A673 (cell line): ENCODE measurements at regions not wholly inside any gene's neighbourhood (a gene's known extent, or its start where the extent isn't known, plus 50 kb on each side); places are given as distances from the start of the nearest gene placed in this dataset.

Experiments used
- BruUV-seq: library from RNA; stranded (reverse); fragments of 400-500 nt; replicated peaks from 2 replicates; lab custom pipeline; 2021; lab: Mats Ljungman, UMichigan
- CTCF ChIA-PET: fragments of 300-600 bp; sonication (Branson Sonifier 250); formaldehyde crosslinking; loops from one replicate; lab custom pipeline; 2022; ENCODE audit warnings: antibody characterized with exemption; lab: Charles Lee
- POLR2A ChIA-PET: fragments of 300-600 bp; sonication (Branson Sonifier 250); formaldehyde crosslinking; loops from one replicate; lab custom pipeline; 2022; ENCODE audit warnings: antibody characterized with exemption; ENCODE audit not compliant: low non-redundant PET; lab: Charles Lee
- DNase-seq: peaks from one replicate; pipeline ENCODE4 v3.0.0-alpha.2; 2015; ENCODE audit warnings: low spot score
- H3K27ac ChIP-seq: fragments of 200-600 bp; sonication (generic); 2 replicates; pipeline ENCODE4 v1.5.1; 2016; ENCODE audit warnings: mixed run types, low read depth, mild to moderate bottlenecking, mixed read lengths, antibody characterized with exemption, low read length; ENCODE audit not compliant: poor library complexity, severe bottlenecking
- H3K27me3 ChIP-seq: fragments of 200-600 bp; sonication (generic); replicated peaks from 2 replicates; pipeline ENCODE4 v1.6.1; 2017; ENCODE audit warnings: mixed run types, low read depth, mild to moderate bottlenecking, mixed read lengths, antibody characterized with exemption, low read length; ENCODE audit not compliant: insufficient read depth, poor library complexity
- H3K36me3 ChIP-seq: fragments of 200-600 bp; sonication (generic); 2 replicates; pipeline ENCODE4 v1.6.1; 2016; ENCODE audit warnings: mixed run types, mild to moderate bottlenecking, mixed read lengths, antibody characterized with exemption, low read length; ENCODE audit not compliant: insufficient read depth, poor library complexity, severe bottlenecking
- H3K4me1 ChIP-seq: fragments of 200-600 bp; sonication (generic); 2 replicates; pipeline ENCODE4 v1.6.1; 2017; ENCODE audit warnings: mixed run types, mild to moderate bottlenecking, mixed read lengths, antibody characterized with exemption, low read length; ENCODE audit not compliant: insufficient read depth, poor library complexity, severe bottlenecking
- H3K4me3 ChIP-seq: fragments of 200-600 bp; sonication (generic); 2 replicates; pipeline ENCODE4 v1.5.1; 2016; ENCODE audit warnings: low read depth, mixed run types, mild to moderate bottlenecking, mixed read lengths, low read length; ENCODE audit not compliant: poor library complexity, severe bottlenecking
- H3K9me3 ChIP-seq: fragments of 200-600 bp; sonication (generic); 2 replicates; pipeline ENCODE4 v1.6.1; 2016; ENCODE audit warnings: mixed run types, low read depth, mild to moderate bottlenecking, mixed read lengths, antibody characterized with exemption, low read length; ENCODE audit not compliant: poor library complexity, severe bottlenecking
- CTCF ChIP-seq: fragments of 300-800, 200-600 bp; sonication (generic); conservative IDR thresholded peaks from 2 replicates; pipeline ENCODE4 v1.5.1; 2017; ENCODE audit warnings: low read depth, mild to moderate bottlenecking, antibody characterized with exemption, low read length, moderate library complexity, mixed read lengths
- EZH2 ChIP-seq: fragments of 200-600 bp; sonication (generic); IDR thresholded peaks from 2 replicates; pipeline ENCODE4 v1.6.1; 2017; ENCODE audit warnings: borderline replicate concordance, low read depth, mild to moderate bottlenecking, mixed read lengths, antibody characterized with exemption, low read length; ENCODE audit not compliant: poor library complexity, severe bottlenecking
- intact Hi-C: fragments of 100-400 bp; cut with micrococcal nuclease; formaldehyde crosslinking; loops from one replicate; pipeline ENCODE4 v1.10.0; 2022; ENCODE audit not compliant: unreplicated experiment

DNA sequence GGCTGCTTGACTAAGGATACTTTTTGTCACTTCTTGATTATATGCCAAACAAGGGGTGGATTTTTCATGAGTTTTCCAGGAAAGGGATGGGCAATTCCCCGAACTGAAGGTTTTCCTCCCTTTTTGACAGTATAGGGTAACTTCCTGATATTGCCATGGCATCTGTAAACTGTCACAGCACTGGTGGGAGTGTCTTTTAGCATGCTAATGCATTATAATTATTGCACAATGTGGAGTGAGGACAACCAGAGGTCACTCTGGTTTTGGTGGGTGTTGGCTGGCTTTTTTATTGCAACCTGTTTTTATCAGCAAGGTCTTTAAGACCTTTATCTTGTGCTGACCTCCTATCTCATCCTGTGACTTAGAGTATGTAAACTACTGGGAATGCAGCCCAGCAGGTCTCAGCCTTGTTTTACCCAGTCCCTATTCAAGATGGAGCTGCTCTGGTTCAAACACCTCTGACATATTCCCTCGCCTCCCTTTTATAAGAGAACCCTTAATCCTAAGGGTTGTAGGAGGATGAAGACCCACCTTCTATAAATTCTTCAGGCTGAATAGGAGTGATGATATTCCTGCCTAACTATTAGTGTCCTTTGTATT lies 471.2 kb downstream of the ATP23 start:
- no peak overlapping the region for H3K4me3 ChIP-seq
- ChIA-PET CTCF (no interaction called here), POLR2A (no interaction called here)
- TF ChIP-seq CTCF (no peak), EZH2 (no peak)
- no peaks in the 10 kb centered on the region for H3K9me3 ChIP-seq
- intact Hi-C loops = no loop called here
- H3K27ac ChIP-seq = no peak overlapping the region
- DNase-seq = no peak
- no TSS peak for BruUV-seq
- no peaks in the 10 kb centered on the region for H3K27me3 ChIP-seq
- H3K36me3 ChIP-seq = no peaks in the 10 kb centered on the region
- H3K4me1 ChIP-seq = no peaks in the 10 kb centered on the region

DNA sequence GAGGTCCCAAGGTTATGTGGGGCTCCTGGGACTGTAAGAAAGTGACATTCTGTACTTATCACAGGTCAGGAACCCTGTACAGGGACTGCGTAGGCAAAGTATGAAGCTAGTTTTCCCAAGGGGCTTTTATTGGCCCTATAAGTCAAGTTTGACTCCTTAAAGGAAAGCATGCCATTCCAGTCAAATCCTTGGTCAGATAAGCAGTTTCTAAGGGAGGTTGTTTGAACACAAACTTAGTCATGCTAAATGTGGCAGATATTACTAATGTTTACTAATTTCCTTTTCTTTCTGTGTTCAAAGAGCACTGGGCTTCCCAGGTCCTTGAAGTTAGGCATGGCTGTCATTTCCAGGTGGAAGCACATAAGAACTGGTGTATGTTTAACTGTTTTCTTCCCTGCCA lies 472.4 kb downstream of the ATP23 start:
- Histone ChIP-seq H3K4me3 (no peak overlapping the region), H3K36me3 (no peaks in the 10 kb centered on the region), H3K27me3 (no peaks in the 10 kb centered on the region), H3K9me3 (no peaks in the 10 kb centered on the region), H3K27ac (no peak overlapping the region), H3K4me1 (no peaks in the 10 kb centered on the region)
- DNase-seq = no peak
- ChIA-PET CTCF (no interaction called here), POLR2A (no interaction called here)
- intact Hi-C loops = no loop called here
- TF ChIP-seq EZH2 = no peak
- TF ChIP-seq CTCF = no peak
- BruUV-seq = no TSS peak

GRCh38 chr12:58414398-58414871 lies 473.1 kb downstream of the ATP23 start:
- Histone ChIP-seq H3K27ac (no peak overlapping the region), H3K4me3 (no peak overlapping the region), H3K36me3 (no peaks in the 10 kb centered on the region), H3K9me3 (no peaks in the 10 kb centered on the region), H3K27me3 (no peaks in the 10 kb centered on the region), H3K4me1 (no peaks in the 10 kb centered on the region)
- BruUV-seq = no TSS peak
- no peak for DNase-seq
- POLR2A ChIA-PET = no interaction called here
- TF ChIP-seq CTCF = no peak
- no peak for TF ChIP-seq EZH2
- CTCF ChIA-PET = no interaction called here
- intact Hi-C loops = no loop called here
